DND-41 (cell line): ENCODE measurements at regions not wholly inside any gene's neighbourhood (a gene's known extent, or its start where the extent isn't known, plus 50 kb on each side); places are given as distances from the start of the nearest gene placed in this dataset.
"Not testable (repeated sequence)": the region's sequence is repeated elsewhere in the genome, so short reads cannot be mapped to it uniquely, and the experiment has no call there.

Experiments used
- ATAC-seq: fragments of 200-7000 bp; cut with Tn5 transposase; 3 replicates; pipeline ENCODE4 v1.9.1; 2021; ENCODE audit warnings: low read depth; ENCODE audit not compliant: insufficient read depth
- DNase-seq: peaks from one replicate; pipeline ENCODE4 v3.0.0-alpha.2; 2020
- H2AFZ ChIP-seq: 2 replicates; pipeline ENCODE4 v1.6.0; 2012; ENCODE audit warnings: low read depth, low read length
- H3K27ac ChIP-seq: 2 replicates; pipeline ENCODE4 v1.5.1; 2012; ENCODE audit warnings: low read length, inconsistent platforms
- H3K27me3 ChIP-seq: fragments of 200-600 bp; sonication (generic); 2 replicates; pipeline ENCODE4 v1.6.0; 2012; ENCODE audit warnings: low read length, mild to moderate bottlenecking, inconsistent platforms; ENCODE audit not compliant: insufficient read depth, poor library complexity
- H3K36me3 ChIP-seq: 2 replicates; pipeline ENCODE4 v1.5.1; 2012; ENCODE audit warnings: low read length, inconsistent platforms; ENCODE audit not compliant: insufficient read depth
- H3K4me1 ChIP-seq: 2 replicates; pipeline ENCODE4 v1.5.1; 2012; ENCODE audit warnings: mild to moderate bottlenecking, low read length; ENCODE audit not compliant: insufficient read depth
- H3K4me2 ChIP-seq: 2 replicates; pipeline ENCODE4 v1.6.0; 2012; ENCODE audit warnings: mild to moderate bottlenecking, moderate library complexity, low read length, inconsistent platforms; ENCODE audit not compliant: insufficient read depth
- H3K4me3 ChIP-seq, 2 experiments: fragments of 200-600 bp in 1 of 2; shearing (Covaris generic) in 1 of 2; 2 replicates each; pipeline ENCODE4 v1.5.1; 2012 to 2016; ENCODE audit warnings: inconsistent platforms in 2 of 2, low read length in 2 of 2, mild to moderate bottlenecking in 2 of 2, low read depth in 1 of 2, moderate library complexity in 1 of 2
- H3K79me2 ChIP-seq: 2 replicates; pipeline ENCODE4 v1.6.0; 2012; ENCODE audit warnings: low read length, inconsistent platforms; ENCODE audit not compliant: insufficient read depth
- H3K9ac ChIP-seq: 2 replicates; pipeline ENCODE4 v1.6.0; 2012; ENCODE audit warnings: low read depth, mild to moderate bottlenecking, inconsistent platforms, low read length, moderate library complexity
- H3K9me3 ChIP-seq: 2 replicates; pipeline ENCODE4 v1.5.1; 2012; ENCODE audit warnings: low read length, moderate library complexity, mild to moderate bottlenecking, inconsistent platforms; ENCODE audit not compliant: insufficient read depth, severe bottlenecking
- H4K20me1 ChIP-seq: 2 replicates; pipeline ENCODE4 v1.6.0; 2012; ENCODE audit warnings: low read length; ENCODE audit not compliant: insufficient read depth
- EZH2 ChIP-seq: IDR thresholded peaks from 3 replicates; pipeline ENCODE4 v1.6.1; 2012; ENCODE audit warnings: borderline replicate concordance, low read depth, mild to moderate bottlenecking, moderate library complexity, low read length, inconsistent platforms; ENCODE audit not compliant: severe bottlenecking
- TF ChIP-seq, protein P1 (sequence below): IDR thresholded peaks from 2 replicates; pipeline ENCODE4 v1.5.1; 2012; ENCODE audit warnings: borderline replicate concordance, low read length, moderate library complexity, mild to moderate bottlenecking; ENCODE audit not compliant: poor library complexity, severe bottlenecking; ENCODE audit errors: extremely low read depth

- Histone ChIP-seq H3K36me3 (no peaks in the 10 kb centered on the region), H3K9me3 (no peaks in the 10 kb centered on the region), H3K4me3 (no peak overlapping the region), H4K20me1 (no peaks in the 10 kb centered on the region), H3K27ac (no peak overlapping the region), H3K4me2 (no peak overlapping the region), H3K27me3 (no peaks in the 10 kb centered on the region), H3K9ac (no peak overlapping the region), H3K4me1 (no peaks in the 10 kb centered on the region), H2AFZ (no peak overlapping the region), H3K79me2 (no peaks in the 10 kb centered on the region)
- DNase-seq = no peak
- TF ChIP-seq EZH2 = no peak
- TF ChIP-seq, protein P1, sequence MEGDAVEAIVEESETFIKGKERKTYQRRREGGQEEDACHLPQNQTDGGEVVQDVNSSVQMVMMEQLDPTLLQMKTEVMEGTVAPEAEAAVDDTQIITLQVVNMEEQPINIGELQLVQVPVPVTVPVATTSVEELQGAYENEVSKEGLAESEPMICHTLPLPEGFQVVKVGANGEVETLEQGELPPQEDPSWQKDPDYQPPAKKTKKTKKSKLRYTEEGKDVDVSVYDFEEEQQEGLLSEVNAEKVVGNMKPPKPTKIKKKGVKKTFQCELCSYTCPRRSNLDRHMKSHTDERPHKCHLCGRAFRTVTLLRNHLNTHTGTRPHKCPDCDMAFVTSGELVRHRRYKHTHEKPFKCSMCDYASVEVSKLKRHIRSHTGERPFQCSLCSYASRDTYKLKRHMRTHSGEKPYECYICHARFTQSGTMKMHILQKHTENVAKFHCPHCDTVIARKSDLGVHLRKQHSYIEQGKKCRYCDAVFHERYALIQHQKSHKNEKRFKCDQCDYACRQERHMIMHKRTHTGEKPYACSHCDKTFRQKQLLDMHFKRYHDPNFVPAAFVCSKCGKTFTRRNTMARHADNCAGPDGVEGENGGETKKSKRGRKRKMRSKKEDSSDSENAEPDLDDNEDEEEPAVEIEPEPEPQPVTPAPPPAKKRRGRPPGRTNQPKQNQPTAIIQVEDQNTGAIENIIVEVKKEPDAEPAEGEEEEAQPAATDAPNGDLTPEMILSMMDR = no peak
- no peak for ATAC-seq
Measured at GRCh38 chr13:69243366-69243765, 864.3 kb upstream of the ATXN8OS start.

DNA sequence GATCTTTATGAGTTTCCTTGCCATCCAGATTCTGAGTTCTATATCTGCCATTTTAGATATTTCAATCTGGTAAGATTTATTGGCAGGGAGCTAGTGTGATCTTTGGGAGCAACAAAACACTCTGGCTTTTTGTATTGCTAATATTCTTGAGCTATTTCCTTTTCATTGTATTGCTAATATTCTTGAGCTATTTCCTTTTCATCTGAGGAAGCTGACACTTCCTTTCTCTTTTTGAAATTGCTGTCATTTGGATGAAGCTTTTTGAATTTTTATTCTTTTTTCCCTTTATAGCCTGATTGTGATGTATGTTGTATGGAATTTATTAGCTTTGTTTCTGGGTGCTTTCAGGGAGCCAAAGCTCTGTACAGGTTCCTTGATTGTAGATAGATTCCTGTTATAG lies 873.5 kb upstream of the ATXN8OS start:
- no peak for DNase-seq
- Histone ChIP-seq H2AFZ (no peak overlapping the region), H3K4me1 (no peaks in the 10 kb centered on the region), H3K9ac (no peak overlapping the region), H3K4me2 (no peak overlapping the region), H3K4me3 (no peak overlapping the region), H3K36me3 (no peaks in the 10 kb centered on the region), H3K27me3 (no peaks in the 10 kb centered on the region), H3K79me2 (no peaks in the 10 kb centered on the region), H4K20me1 (no peaks in the 10 kb centered on the region), H3K27ac (no peak overlapping the region), H3K9me3 (peaks cover 6% of the 10 kb centered on the region)
- TF ChIP-seq, protein P1 = no peak
- TF ChIP-seq EZH2 = no peak
- no peak for ATAC-seq

- Histone ChIP-seq H2AFZ (no peak overlapping the region), H3K4me3 (no peak overlapping the region), H3K36me3 (no peaks in the 10 kb centered on the region), H3K27ac (no peak overlapping the region), H3K4me1 (no peaks in the 10 kb centered on the region), H3K4me2 (no peak overlapping the region), H3K9me3 (no peaks in the 10 kb centered on the region), H4K20me1 (no peaks in the 10 kb centered on the region), H3K27me3 (no peaks in the 10 kb centered on the region), H3K9ac (no peak overlapping the region), H3K79me2 (no peaks in the 10 kb centered on the region)
- no peak for DNase-seq
- no peak for ATAC-seq
- no peak for TF ChIP-seq EZH2
- TF ChIP-seq, protein P1 = no peak
Measured at GRCh38 chr13:69226427-69226826, 881.2 kb upstream of the ATXN8OS start.

DNA sequence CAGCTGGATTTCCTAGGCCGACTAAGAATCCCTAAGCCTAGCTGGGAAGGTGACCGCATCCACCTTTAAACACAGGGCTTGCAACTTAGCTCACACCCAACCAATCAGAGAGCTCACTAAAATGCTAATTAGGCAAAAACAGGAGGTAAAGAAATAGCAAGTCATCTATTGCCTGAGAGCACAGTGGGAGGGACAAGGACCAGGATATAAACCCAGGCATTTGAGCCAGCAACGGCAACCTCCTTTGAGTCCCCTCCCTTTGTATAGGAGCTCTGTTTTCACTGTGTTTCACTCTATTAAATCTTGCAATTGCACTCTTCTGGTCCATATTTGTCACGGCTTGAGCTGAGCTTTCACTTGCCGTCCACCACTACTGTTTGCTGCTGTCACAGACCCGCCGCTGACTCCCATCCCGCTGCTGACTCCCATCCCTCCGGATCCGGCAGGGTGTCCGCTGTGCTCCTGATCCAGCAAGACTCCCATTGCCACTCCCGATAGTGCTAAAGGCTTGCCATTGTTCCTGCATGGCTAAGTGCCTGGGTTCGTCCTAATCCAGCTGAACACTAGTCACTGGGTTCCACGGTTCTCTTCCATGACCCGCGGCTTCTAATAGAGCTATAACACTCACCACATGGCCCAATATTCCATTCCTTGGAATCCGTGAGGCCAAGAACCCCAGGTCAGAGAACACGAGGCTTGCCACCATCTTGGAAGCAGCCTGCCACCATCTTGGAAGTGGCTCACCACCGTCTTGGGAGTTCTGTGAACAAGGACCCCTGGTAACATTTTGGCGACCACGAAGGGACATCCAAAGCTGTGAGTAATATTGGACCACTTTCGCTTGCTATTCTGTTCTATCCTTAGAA lies 885.8 kb upstream of the ATXN8OS start:
- H3K36me3 ChIP-seq, ATAC-seq, DNase-seq, H3K4me1 ChIP-seq, H4K20me1 ChIP-seq, H2AFZ ChIP-seq, H3K9me3 ChIP-seq, H3K4me2 ChIP-seq, H3K27me3 ChIP-seq, H3K4me3 ChIP-seq, H3K9ac ChIP-seq, H3K79me2 ChIP-seq, H3K27ac ChIP-seq: not testable (repeated sequence)
